Progenitor cell of endocrine pancreas (in vitro differentiated cells): ENCODE measurements at regions not wholly inside any gene's neighbourhood (a gene's known extent, or its start where the extent isn't known, plus 50 kb on each side); places are given as distances from the start of the nearest gene placed in this dataset.
"Not testable (repeated sequence)": the region's sequence is repeated elsewhere in the genome, so short reads cannot be mapped to it uniquely, and the experiment has no call there.

Experiments
- DNase-seq: peaks from one replicate; pipeline ENCODE4 v3.0.0; 2021; ENCODE audit warnings: low spot score; ENCODE audit not compliant: unreplicated experiment
- H3K27ac Mint-ChIP-seq: 2 replicates; pipeline ENCODE4 v1.8.0; 2021; ENCODE audit warnings: mild to moderate bottlenecking, moderate library complexity, mixed read lengths
- H3K27me3 Mint-ChIP-seq: 2 replicates; pipeline ENCODE4 v1.8.0; 2021; ENCODE audit warnings: mixed read lengths
- H3K36me3 Mint-ChIP-seq: 2 replicates; pipeline ENCODE4 v1.8.0; 2022; ENCODE audit warnings: mixed read lengths; ENCODE audit not compliant: insufficient read depth
- H3K4me1 Mint-ChIP-seq: 2 replicates; pipeline ENCODE4 v1.8.0; 2021; ENCODE audit warnings: low read depth, mixed read lengths
- H3K4me3 Mint-ChIP-seq: 2 replicates; pipeline ENCODE4 v1.8.0; 2021; ENCODE audit warnings: low read depth, mild to moderate bottlenecking, moderate library complexity, mixed read lengths
- H3K9me3 Mint-ChIP-seq: 2 replicates; pipeline ENCODE4 v1.8.0; 2021; ENCODE audit warnings: low read depth, mixed read lengths
- CTCF ChIP-seq: fragments of 200-600 bp; sonication (generic); IDR thresholded peaks from one replicate; pipeline ENCODE4 v1.5.0; 2021; ENCODE audit warnings: antibody characterized with exemption, mild to moderate bottlenecking; ENCODE audit not compliant: unreplicated experiment

- H3K27ac Mint-ChIP-seq, result no peak overlapping the region
- no peak overlapping the region for H3K4me3 Mint-ChIP-seq
- no peak for DNase-seq
- H3K4me1 Mint-ChIP-seq, result peaks cover 9% of the 10 kb centered on the region
- no peak for TF ChIP-seq CTCF
- H3K27me3 Mint-ChIP-seq, result no peaks in the 10 kb centered on the region
- H3K9me3 Mint-ChIP-seq, result peaks cover 11% of the 10 kb centered on the region
- H3K36me3 Mint-ChIP-seq, result peaks cover 1% of the 10 kb centered on the region
Observed at GRCh38 chr12:20053782-20054181, 314.6 kb upstream of the PDE3A start.

- Mint-ChIP-seq H3K4me3 (no peak overlapping the region), H3K27me3 (no peaks in the 10 kb centered on the region), H3K27ac (no peak overlapping the region), H3K4me1 (peaks cover 7% of the 10 kb centered on the region), H3K9me3 (peaks cover 26% of the 10 kb centered on the region), H3K36me3 (peaks cover 5% of the 10 kb centered on the region)
- TF ChIP-seq CTCF, result no peak
- DNase-seq, result no peak
Observed at GRCh38 chr12:20055856-20056255, 312.5 kb upstream of the PDE3A start.

- Mint-ChIP-seq H3K27ac (no peak overlapping the region), H3K9me3 (peaks cover 37% of the 10 kb centered on the region), H3K36me3 (peaks cover 7% of the 10 kb centered on the region), H3K27me3 (no peaks in the 10 kb centered on the region), H3K4me3 (no peak overlapping the region), H3K4me1 (peaks cover 7% of the 10 kb centered on the region)
- no peak for TF ChIP-seq CTCF
- DNase-seq, result no peak
Observed at GRCh38 chr12:20057398-20057797, 310.9 kb upstream of the PDE3A start.

- Mint-ChIP-seq H3K27ac (no peak overlapping the region), H3K27me3 (no peaks in the 10 kb centered on the region), H3K4me1 (no peaks in the 10 kb centered on the region), H3K9me3 (peaks cover 38% of the 10 kb centered on the region), H3K36me3 (peaks cover 8% of the 10 kb centered on the region), H3K4me3 (no peak overlapping the region)
- DNase-seq, result no peak
- no peak for TF ChIP-seq CTCF
Observed at GRCh38 chr12:20063116-20063515, 305.2 kb upstream of the PDE3A start.

- Mint-ChIP-seq H3K9me3 (peaks cover 3% of the 10 kb centered on the region), H3K4me1 (peaks cover 20% of the 10 kb centered on the region), H3K27me3 (no peaks in the 10 kb centered on the region), H3K27ac (peak overlapping the region; percentile 86), H3K36me3 (no peaks in the 10 kb centered on the region), H3K4me3 (no peak overlapping the region)
- no peak for TF ChIP-seq CTCF
- DNase-seq, result no peak
Observed at GRCh38 chr12:20077618-20078017, 290.7 kb upstream of the PDE3A start.

GRCh38 chr12:20089077-20089476 lies 279.3 kb upstream of the PDE3A start:
- Mint-ChIP-seq H3K27me3 (no peaks in the 10 kb centered on the region), H3K4me3 (no peak overlapping the region), H3K9me3 (peaks cover 17% of the 10 kb centered on the region), H3K4me1 (no peaks in the 10 kb centered on the region), H3K27ac (no peak overlapping the region), H3K36me3 (no peaks in the 10 kb centered on the region)
- no peak for DNase-seq
- no peak for TF ChIP-seq CTCF

- H3K27ac Mint-ChIP-seq, H3K27me3 Mint-ChIP-seq, H3K4me1 Mint-ChIP-seq, H3K36me3 Mint-ChIP-seq, DNase-seq, H3K4me3 Mint-ChIP-seq: not testable (repeated sequence)
- H3K9me3 Mint-ChIP-seq, result peaks cover 11% of the 10 kb centered on the region
Observed at GRCh38 chr12:20093190-20093810, 275.0 kb upstream of the PDE3A start.
